ENCODE measurements at regions not wholly inside any gene's neighbourhood (a gene's known extent, or its start where the extent isn't known, plus 50 kb on each side); places are given as distances from the start of the nearest gene placed in this dataset.

DNA sequence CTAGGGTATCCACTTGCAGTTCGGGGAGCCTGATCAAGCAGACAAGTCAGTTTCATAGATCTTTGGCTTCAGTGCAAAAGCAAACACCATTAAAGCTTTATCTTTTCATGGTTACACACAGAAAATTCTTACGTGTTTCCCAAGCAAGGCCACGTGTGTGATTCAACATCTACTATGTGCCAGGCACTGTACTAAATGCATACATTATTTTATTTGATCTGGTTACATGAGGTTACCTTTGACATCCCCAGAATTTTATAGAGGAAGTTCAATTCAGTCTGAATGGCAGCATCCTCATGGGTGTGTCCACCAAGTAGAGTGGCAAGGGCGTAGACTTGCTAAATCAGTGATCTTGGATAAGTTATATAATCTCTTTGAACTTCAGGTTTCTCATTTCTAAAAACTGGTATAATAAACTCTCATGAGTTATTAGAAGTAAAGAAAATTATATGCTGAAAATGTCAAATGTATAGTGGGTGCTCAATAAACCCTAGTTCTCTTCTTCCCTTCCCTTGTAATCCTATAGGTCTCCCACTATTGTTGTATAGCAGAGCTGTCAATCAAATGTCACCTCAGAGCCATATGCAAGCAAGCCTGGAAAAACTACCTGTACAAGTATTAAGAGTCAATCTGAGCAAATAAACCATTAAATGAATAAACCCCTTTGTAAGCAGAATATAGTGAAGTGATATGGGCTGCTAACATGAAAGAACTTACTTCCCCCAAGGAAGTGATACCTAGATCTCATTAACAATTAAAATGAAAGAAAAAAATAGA, 50.3 kb upstream of the TMX1 start:
- TF ChIP-seq, protein P1, sequence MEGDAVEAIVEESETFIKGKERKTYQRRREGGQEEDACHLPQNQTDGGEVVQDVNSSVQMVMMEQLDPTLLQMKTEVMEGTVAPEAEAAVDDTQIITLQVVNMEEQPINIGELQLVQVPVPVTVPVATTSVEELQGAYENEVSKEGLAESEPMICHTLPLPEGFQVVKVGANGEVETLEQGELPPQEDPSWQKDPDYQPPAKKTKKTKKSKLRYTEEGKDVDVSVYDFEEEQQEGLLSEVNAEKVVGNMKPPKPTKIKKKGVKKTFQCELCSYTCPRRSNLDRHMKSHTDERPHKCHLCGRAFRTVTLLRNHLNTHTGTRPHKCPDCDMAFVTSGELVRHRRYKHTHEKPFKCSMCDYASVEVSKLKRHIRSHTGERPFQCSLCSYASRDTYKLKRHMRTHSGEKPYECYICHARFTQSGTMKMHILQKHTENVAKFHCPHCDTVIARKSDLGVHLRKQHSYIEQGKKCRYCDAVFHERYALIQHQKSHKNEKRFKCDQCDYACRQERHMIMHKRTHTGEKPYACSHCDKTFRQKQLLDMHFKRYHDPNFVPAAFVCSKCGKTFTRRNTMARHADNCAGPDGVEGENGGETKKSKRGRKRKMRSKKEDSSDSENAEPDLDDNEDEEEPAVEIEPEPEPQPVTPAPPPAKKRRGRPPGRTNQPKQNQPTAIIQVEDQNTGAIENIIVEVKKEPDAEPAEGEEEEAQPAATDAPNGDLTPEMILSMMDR (IDR thresholded peaks at IDR 0.05; ENCODE audit: low read depth, low read length, poor library complexity, severe bottlenecking) = no peak
- no peak for TF ChIP-seq EZH2phosphoT487 (IDR thresholded peaks at IDR 0.05; ENCODE audit: borderline replicate concordance, low read length)

Data from DOHH2 (cell line).